ENCODE measurements at regions not wholly inside any gene's neighbourhood (a gene's known extent, or its start where the extent isn't known, plus 50 kb on each side); places are given as distances from the start of the nearest gene placed in this dataset.

DNA sequence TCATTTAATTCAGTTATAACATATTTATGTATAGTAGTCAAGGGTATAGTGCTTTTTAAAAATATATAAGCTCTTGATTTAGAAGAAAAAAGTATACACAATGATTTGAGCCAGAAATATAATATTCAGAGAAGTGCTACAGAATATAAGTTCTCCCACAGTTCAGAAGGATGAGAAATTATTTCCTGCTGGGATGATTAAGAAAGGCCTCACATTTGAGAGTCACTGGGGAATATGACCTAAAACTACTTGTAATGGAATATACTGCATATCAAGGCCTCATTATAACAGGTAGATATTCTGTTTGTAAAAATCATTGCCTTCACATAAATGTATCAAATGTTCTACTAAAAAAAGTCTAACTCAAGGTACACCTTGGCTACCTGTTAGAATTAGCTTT lies 203.5 kb downstream of the MBD2 start:
- TF ChIP-seq, protein P1, sequence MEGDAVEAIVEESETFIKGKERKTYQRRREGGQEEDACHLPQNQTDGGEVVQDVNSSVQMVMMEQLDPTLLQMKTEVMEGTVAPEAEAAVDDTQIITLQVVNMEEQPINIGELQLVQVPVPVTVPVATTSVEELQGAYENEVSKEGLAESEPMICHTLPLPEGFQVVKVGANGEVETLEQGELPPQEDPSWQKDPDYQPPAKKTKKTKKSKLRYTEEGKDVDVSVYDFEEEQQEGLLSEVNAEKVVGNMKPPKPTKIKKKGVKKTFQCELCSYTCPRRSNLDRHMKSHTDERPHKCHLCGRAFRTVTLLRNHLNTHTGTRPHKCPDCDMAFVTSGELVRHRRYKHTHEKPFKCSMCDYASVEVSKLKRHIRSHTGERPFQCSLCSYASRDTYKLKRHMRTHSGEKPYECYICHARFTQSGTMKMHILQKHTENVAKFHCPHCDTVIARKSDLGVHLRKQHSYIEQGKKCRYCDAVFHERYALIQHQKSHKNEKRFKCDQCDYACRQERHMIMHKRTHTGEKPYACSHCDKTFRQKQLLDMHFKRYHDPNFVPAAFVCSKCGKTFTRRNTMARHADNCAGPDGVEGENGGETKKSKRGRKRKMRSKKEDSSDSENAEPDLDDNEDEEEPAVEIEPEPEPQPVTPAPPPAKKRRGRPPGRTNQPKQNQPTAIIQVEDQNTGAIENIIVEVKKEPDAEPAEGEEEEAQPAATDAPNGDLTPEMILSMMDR (IDR thresholded peaks at IDR 0.05 in 8 of 11, conservative IDR thresholded peaks at IDR 0.05 in 3 of 11): no peak
- no peak for TF ChIP-seq POLR2AphosphoS5 (IDR thresholded peaks at IDR 0.05)

Data from spleen (tissue), 7 donors.